Fibroblast of gingiva (primary cell): ENCODE measurements at regions not wholly inside any gene's neighbourhood (a gene's known extent, or its start where the extent isn't known, plus 50 kb on each side); places are given as distances from the start of the nearest gene placed in this dataset.

Source experiments
- DNase-seq: peaks from one replicate; pipeline ENCODE4 v3.0.0-alpha.2; 2011; ENCODE audit warnings: low read depth

GRCh38 chr2:120976501-120977307, 241.0 kb downstream of the GLI2 start:
- no peak for DNase-seq

GRCh38 chr2:120977582-120978358, 242.1 kb downstream of the GLI2 start:
- DNase-seq = no peak

- DNase-seq = no peak
Observed at GRCh38 chr2:120978359-120979050, 242.8 kb downstream of the GLI2 start.

- DNase-seq = no peak
Observed at GRCh38 chr2:120979398-120979797, 243.7 kb downstream of the GLI2 start.

- no peak for DNase-seq
Observed at GRCh38 chr2:120979921-120980320, 244.3 kb downstream of the GLI2 start.

GRCh38 chr2:120981443-120981842, 245.8 kb downstream of the GLI2 start:
- DNase-seq = no peak

- no peak for DNase-seq
Observed at GRCh38 chr2:120982598-120982997, 246.9 kb downstream of the GLI2 start.

- DNase-seq = no peak
Observed at GRCh38 chr2:120983344-120983743, 247.7 kb downstream of the GLI2 start.

GRCh38 chr2:120984046-120984445, 248.4 kb downstream of the GLI2 start:
- DNase-seq = no peak

- no peak for DNase-seq
Observed at GRCh38 chr2:120984452-120985173, 248.9 kb downstream of the GLI2 start.

- DNase-seq = no peak
Observed at GRCh38 chr2:120985174-120985996, 249.7 kb downstream of the GLI2 start.

GRCh38 chr2:120985997-120986651, 250.5 kb downstream of the GLI2 start:
- DNase-seq = no peak

GRCh38 chr2:120986898-120987650, 251.4 kb downstream of the GLI2 start:
- DNase-seq = no peak

- DNase-seq = no peak
Observed at GRCh38 chr2:120988051-120988699, 252.5 kb downstream of the GLI2 start.

GRCh38 chr2:120988700-120989511, 253.2 kb downstream of the GLI2 start:
- DNase-seq = no peak

GRCh38 chr2:120989512-120990441, 254.1 kb downstream of the GLI2 start:
- no peak for DNase-seq

GRCh38 chr2:120990451-120990871, 254.8 kb downstream of the GLI2 start:
- peak; percentile 37 for DNase-seq
